ENCODE measurements at regions not wholly inside any gene's neighbourhood (a gene's known extent, or its start where the extent isn't known, plus 50 kb on each side); places are given as distances from the start of the nearest gene placed in this dataset.
"Not testable (repeated sequence)": the region's sequence is repeated elsewhere in the genome, so short reads cannot be mapped to it uniquely, and the experiment has no call there.

DNA sequence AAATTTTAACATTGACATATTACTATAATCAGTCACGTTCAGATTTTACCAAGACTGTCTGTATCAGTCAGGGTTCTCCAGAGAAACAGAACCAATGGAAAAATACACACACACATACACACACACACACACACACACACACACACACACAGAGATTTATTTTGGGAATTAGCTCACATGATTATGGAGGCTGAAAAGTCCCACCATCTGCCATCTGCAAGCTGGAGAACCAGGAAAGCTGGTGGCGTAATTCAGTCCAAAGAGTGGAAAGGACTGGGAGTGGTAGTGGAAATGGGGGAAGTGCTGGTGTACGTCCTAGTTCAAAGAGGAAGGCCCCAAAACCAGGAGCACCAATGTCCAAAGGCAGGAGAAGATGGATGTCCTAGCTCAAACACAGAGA lies 166.4 kb downstream of the AKAIN1 start:
- intact Hi-C loops (cut with micrococcal nuclease): no loop called here
- ATAC-seq: no peak
- no peak for DNase-seq

DNA sequence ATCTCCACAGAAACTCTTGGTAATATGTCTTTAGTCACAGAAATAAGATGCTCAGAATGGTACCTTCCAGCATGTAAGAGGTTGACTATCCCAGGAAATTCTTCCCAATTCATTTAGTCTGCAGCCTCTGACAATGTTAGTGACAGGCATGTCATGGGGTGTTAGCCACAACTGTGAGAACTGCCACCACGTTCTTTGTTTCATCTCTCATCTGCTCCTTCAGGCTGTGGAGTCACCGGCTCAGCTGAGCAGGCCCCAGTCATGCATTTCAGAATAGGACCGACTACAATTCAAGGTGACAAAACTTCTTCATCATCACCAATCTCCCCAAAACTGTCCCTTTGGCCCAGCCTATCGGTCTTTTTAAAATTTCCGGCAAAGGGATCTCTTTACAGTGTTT lies 167.5 kb downstream of the AKAIN1 start:
- intact Hi-C loops (cut with micrococcal nuclease): no loop called here
- no peak for DNase-seq
- ATAC-seq: no peak

DNA sequence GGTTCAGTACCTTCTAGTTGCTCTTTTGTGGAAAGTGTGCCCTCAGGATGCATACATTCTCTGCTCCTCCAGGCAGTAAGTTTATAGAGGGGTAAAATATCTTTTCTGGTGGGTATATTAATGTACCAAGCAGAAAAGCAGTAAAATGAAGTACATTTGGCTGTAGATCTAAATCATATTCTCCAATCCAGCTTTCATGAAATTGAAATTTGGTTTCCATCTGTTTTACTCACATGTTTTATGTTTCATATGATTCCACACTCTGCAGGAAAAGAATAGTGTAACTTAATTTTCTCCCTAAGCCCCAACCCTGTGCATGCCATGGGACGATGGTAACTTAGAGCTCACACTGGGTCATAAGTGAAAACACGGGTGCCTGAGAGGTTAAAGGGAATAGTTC lies 172.3 kb downstream of the AKAIN1 start:
- DNase-seq: no peak
- intact Hi-C loops (cut with micrococcal nuclease): no loop called here
- ATAC-seq: no peak

DNA sequence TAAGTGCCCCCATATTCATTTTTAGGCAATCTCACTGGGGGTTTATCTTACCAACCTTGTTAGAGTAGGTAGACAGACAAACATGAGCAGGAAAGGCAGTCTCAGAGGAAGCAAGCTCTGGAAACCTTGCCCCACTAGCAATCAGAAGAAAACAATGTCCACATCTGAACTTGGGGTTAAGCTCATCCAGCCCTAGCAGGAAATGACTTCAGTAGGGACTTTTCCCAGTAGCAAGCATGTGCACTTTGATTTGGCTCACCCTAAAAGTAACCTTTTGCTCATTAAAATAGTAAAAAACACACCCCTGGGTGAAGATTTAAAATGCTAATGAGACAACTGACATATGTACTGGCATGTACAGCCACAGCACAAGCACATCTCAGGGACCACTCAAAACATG lies 175.5 kb downstream of the AKAIN1 start:
- intact Hi-C loops (cut with micrococcal nuclease): no loop called here
- DNase-seq (no peak), ATAC-seq (no peak)

DNA sequence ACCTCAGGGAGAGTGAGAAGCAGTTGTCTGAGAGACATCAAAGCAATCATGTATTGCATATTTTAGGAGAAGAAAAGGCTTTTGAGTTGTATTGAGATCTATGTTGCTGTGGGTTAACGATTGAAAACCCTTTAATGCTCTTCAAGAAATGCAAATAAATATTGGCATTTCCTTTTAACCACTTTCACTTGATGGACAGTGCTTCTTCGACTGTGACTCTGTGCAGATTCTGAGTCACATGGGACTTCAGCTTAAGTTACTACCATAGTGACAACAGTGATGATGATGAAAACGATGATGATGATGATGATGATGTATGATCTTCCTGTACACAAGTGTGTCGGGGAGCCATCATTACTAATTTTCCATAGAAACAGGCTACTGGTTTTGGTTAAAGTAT lies 181.8 kb downstream of the AKAIN1 start:
- DNase-seq: no peak
- intact Hi-C loops (cut with micrococcal nuclease): no loop called here
- no peak for ATAC-seq

DNA sequence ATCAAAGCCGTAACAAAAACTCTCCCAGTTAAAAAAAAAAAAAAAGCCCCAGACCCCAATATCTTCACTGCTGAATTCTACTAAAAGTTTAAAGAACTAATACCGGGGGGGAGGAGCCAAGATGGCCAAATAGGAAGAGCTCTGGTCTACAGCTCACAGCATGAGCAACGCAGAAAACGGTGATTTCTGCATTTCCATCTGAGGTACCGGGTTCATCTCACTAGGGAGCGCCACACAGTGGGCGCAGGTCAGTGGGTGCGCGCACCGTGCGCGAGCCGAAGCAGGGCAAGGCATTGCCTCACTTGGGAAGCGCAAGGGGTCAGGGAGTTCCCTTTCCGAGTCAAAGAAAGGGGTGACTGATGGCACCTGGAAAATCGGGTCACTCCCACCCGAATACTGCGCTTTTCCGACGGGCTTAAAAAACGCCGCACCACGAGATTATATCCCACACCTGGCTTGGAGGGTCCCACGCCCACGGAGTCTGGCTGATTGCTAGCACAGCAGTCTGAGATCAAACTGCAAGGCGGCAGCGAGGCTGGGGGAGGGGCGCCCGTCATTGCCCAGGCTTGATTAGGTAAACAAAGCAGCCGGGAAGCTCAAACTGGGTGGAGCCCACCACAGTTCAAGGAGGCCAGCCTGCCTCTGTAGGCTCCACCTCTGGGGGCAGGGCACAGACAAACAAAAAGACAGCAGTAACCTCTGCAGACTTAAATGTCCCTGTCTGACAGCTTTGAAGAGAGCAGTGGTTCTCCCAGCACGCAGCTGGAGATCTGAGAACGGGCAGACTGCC lies 192.8 kb downstream of the AKAIN1 start:
- intact Hi-C loops (cut with micrococcal nuclease); ATAC-seq; DNase-seq: not testable (repeated sequence)

- DNase-seq: no peak
- intact Hi-C loops (cut with micrococcal nuclease): no loop called here
- ATAC-seq: no peak
Measured at GRCh38 chr18:4994710-4995109, 202.3 kb downstream of the AKAIN1 start.

GRCh38 chr18:4987452-4988405 lies 209.3 kb downstream of the AKAIN1 start:
- intact Hi-C loops (cut with micrococcal nuclease): no loop called here
- no peak for DNase-seq
- ATAC-seq: no peak

- DNase-seq (no peak), ATAC-seq (no peak)
- intact Hi-C loops (cut with micrococcal nuclease): no loop called here
Measured at GRCh38 chr18:4986677-4987076, 210.4 kb downstream of the AKAIN1 start.

DNA sequence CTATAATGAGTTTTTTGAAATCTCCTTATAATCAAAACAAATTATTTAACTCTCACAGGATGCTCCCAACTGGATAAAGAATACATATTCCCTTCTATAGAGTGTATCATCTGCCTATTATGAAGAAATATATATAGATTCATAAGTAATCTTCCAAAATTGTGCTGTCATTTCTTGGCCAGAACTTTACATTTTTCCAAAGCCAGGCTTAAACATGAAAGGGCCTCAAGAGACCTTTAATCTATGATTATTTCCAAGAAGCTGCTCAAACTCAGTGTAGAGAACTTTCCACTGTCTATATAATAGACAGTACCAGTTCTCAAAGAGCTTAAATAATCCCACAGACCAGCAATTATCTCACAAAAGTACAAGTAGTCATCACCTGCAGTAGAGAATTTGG lies 211.0 kb downstream of the AKAIN1 start:
- intact Hi-C loops (cut with micrococcal nuclease): no loop called here
- DNase-seq (no peak), ATAC-seq (no peak)

DNA sequence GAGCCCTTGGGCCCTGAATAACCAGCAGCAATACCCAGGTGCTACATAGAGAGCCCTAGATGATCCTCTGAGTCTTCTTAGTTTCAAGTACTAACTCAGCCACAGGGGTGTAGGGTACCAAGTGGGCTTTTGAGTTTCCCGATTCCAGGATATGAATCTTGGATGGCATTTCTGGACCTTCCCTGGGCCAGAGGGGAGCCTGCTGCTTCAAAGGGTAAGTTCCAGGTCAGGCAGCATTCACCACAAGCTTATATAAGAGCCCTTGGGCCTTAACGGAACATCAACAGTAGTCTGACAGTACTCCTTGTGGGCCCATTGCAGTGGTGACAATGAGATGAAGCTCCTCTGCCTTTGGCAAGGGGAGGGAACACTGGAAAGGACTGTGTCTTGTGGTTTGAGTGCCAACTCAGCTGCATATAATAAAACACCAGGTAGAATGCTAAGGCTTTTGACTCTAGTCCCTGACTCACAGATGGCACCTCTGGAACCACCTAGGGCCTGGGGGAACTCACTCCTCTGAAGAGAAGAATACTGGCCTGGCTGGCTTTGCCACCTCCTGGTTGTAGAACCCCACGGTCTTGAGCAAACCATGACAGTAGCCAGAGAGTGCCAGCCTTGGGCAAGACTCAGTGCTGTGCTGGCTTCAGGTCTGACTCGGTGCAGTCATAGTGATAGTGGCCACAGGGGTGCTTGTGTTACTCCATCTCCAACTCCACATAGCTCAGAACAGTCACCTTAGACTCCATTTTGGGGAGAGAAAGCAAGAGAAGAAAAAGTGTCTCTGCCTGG lies 235.7 kb downstream of the AKAIN1 start:
- no peak for ATAC-seq
- intact Hi-C loops (cut with micrococcal nuclease): no loop called here
- no peak for DNase-seq

GRCh38 chr18:4960578-4960977 lies 236.5 kb downstream of the AKAIN1 start:
- no peak for ATAC-seq

GRCh38 chr18:4931209-4931608 lies 265.8 kb downstream of the AKAIN1 start:
- DNase-seq: no peak
- ATAC-seq: no peak
- intact Hi-C loops (cut with micrococcal nuclease): no loop called here

More at GRCh38 chr18:4960578-4960977, 236.5 kb downstream of the AKAIN1 start:
- DNase-seq: no peak
- intact Hi-C loops (cut with micrococcal nuclease): no loop called here

GRCh38 chr18:4921548-4921947 lies 275.5 kb downstream of the AKAIN1 start:
- intact Hi-C loops (cut with micrococcal nuclease): no loop called here
- ATAC-seq (no peak), DNase-seq (no peak)

- DNase-seq; intact Hi-C loops (cut with micrococcal nuclease); ATAC-seq: not testable (repeated sequence)
Measured at GRCh38 chr18:4917509-4917908, 279.5 kb downstream of the AKAIN1 start.

DNA sequence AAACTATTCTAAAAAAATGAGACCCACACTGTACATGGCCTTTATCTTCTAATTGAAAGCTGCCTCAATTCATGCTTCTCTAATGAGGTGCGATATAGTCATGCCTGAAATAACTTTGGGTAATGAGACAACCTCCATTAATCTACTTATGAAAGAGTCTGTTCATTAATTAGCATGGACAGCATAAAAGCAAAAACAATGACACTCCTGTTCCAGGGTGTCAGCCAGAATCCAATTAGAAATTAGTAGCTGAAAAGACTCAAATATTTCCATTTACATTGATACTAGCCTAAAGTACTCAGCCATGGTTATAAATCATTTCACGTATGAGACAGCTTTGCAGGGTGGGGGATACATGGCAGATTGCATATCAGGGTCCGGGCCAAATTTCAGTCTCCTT lies 288.7 kb downstream of the AKAIN1 start:
- DNase-seq (no peak), ATAC-seq (no peak)
- intact Hi-C loops (cut with micrococcal nuclease): no loop called here

DNA sequence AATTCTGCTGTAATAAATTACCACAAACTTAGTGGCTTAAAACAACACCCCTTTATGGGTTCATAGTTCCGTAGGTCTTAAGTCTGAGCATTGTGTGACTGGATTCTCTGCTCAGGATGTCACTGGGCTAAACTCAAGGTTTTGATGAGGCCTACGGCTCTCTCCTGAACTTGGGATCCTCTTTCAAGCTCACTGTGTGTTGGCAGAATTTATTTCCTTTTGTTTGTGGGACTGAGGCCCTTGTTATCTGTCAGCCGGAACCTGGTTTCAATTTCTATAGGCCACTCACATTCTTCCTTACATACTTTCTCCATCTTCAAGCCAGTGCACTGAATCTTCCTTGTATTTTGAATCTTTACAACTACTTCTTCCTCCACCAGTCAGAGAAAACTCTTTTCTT lies 290.2 kb downstream of the AKAIN1 start:
- no peak for ATAC-seq
- intact Hi-C loops (cut with micrococcal nuclease): no loop called here
- DNase-seq: no peak

DNA sequence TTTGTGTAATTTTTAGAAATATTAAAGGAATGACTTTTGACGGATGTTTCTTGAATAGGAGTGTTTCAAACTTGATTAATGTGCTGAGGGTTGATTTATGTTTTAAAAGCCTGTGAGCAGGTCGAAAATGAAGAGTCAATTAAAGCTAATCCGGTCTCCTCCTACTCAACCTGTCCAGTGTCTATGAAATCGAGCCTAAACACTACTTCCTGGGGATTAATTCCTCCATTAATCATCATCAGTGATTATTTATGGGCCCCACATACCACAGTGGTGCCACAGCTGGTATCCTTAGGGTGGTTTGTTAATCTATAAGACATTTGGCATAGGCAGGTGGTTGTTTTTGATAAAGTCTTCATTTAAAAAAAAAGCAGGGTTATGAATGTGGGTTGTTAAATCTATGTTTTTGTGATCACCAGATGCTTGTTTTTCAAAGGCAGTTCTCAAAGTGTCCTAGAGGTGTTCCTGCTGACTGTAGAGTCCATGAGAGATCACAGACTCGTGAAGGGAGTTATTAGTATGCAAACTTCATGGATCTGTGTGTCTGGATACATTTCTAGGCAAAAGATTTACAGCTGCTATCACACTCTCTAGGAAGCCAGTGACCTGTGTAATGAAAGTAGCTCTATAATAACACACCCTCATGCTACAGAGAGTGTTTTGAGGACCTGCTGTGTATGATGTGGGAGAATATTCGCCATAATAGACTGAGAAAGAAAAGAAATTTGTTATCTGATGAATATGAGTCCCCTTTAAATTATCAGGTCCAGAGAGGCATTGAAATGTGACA lies 308.6 kb downstream of the AKAIN1 start:
- ATAC-seq (no peak), DNase-seq (no peak)
- intact Hi-C loops (cut with micrococcal nuclease): no loop called here

- ATAC-seq: no peak
Measured at GRCh38 chr18:4878480-4878879, 318.6 kb downstream of the AKAIN1 start.

More at GRCh38 chr18:4878480-4878879, 318.6 kb downstream of the AKAIN1 start:
- DNase-seq: no peak
- intact Hi-C loops (cut with micrococcal nuclease): no loop called here
